Testis (tissue), 2 donors: ENCODE measurements at regions not wholly inside any gene's neighbourhood (a gene's known extent, or its start where the extent isn't known, plus 50 kb on each side); places are given as distances from the start of the nearest gene placed in this dataset.
"Not testable (repeated sequence)": the region's sequence is repeated elsewhere in the genome, so short reads cannot be mapped to it uniquely, and the experiment has no call there.

Source experiments
- DNase-seq: peaks from one replicate; pipeline ENCODE4 v3.0.0-alpha.2; 2019
- H3K27ac ChIP-seq, 2 donors: fragments of 200-600 bp; sonication (generic); one replicate each; pipeline ENCODE4 v1.5.1; 2019
- H3K27me3 ChIP-seq: fragments of 200-600 bp; sonication (generic); one replicate; pipeline ENCODE4 v1.5.1; 2019
- H3K36me3 ChIP-seq: fragments of 200-600 bp; sonication (generic); one replicate; pipeline ENCODE4 v1.5.1; 2017; ENCODE audit warnings: low read depth; ENCODE audit errors: missing control alignments
- H3K4me1 ChIP-seq: fragments of 200-600 bp; sonication (generic); one replicate; pipeline ENCODE4 v1.5.1; 2019
- H3K4me3 ChIP-seq, 2 donors: fragments of 200-600 bp; sonication (generic); one replicate each; pipeline ENCODE4 v1.5.1; 2017 to 2019
- H3K9me3 ChIP-seq: fragments of 200-600 bp; sonication (generic); one replicate; pipeline ENCODE4 v1.5.1; 2017
- CTCF ChIP-seq, 3 experiments: fragments of 450-650 bp in 2 of 3; fragments of 200-600 bp in 1 of 3; sonication (generic) in 1 of 3; IDR thresholded peaks; one replicate each; pipeline ENCODE4 v1.5.1; 2016 to 2019; ENCODE audit warnings: antibody characterized with exemption in 3 of 3, mild to moderate bottlenecking in 2 of 3, moderate library complexity in 1 of 3
- POLR2A ChIP-seq: fragments of 450-650 bp; IDR thresholded peaks from one replicate; pipeline ENCODE4 v1.6.1; 2017; ENCODE audit warnings: antibody characterized with exemption, mild to moderate bottlenecking, moderate library complexity
- WGBS, 2 donors: methylation state at CpG; one replicate each; pipeline ENCODE4 v1.1.5; 2018; 5-methylcytosine and 5-hydroxymethylcytosine counted together
- intact Hi-C: fragments of 100-400 bp; cut with DNase I; formaldehyde crosslinking; loops from one replicate; pipeline ENCODE4 v1.15.1; 2023; ENCODE audit warnings: low total_unique reads

- intact Hi-C loops, result no loop called here
- Histone ChIP-seq H3K27ac (no peak overlapping the region), H3K27me3 (no peaks in the 10 kb centered on the region), H3K4me1 (no peaks in the 10 kb centered on the region), H3K36me3 (no peaks in the 10 kb centered on the region), H3K4me3 (no peak overlapping the region), H3K9me3 (no peaks in the 10 kb centered on the region)
- no peak for DNase-seq
- WGBS, 2 donors, result 35 to 43% methylated on average over 3 of the region's 3 CpGs
- no peak for TF ChIP-seq CTCF (IDR thresholded peaks at IDR 0.05)
- no peak for TF ChIP-seq POLR2A
These were observed 128.1 kb downstream of the IER5 start for GRCh38 chr1:181216591-181216994.

GRCh38 chr1:181219938-181220337 is 131.4 kb downstream of the IER5 start:
- Histone ChIP-seq H3K27me3 (no peaks in the 10 kb centered on the region), H3K4me3 (no peak overlapping the region), H3K27ac (no peak overlapping the region), H3K4me1 (no peaks in the 10 kb centered on the region), H3K36me3 (no peaks in the 10 kb centered on the region), H3K9me3 (no peaks in the 10 kb centered on the region)
- TF ChIP-seq POLR2A, result no peak
- TF ChIP-seq CTCF (IDR thresholded peaks at IDR 0.05), result no peak
- intact Hi-C loops, result no loop called here
- no peak for DNase-seq
- 86 to 87% methylated on average over 4 of the region's 4 CpGs for WGBS, 2 donors

GRCh38 chr1:181221078-181221477 is 132.6 kb downstream of the IER5 start:
- H3K27ac ChIP-seq, result no peak overlapping the region
- no peaks in the 10 kb centered on the region for H3K36me3 ChIP-seq
- H3K4me3 ChIP-seq, result no peak overlapping the region
- H3K4me1 ChIP-seq, result no peaks in the 10 kb centered on the region
- no peaks in the 10 kb centered on the region for H3K27me3 ChIP-seq
- DNase-seq, result no peak
- intact Hi-C loops, result no loop called here
- no peaks in the 10 kb centered on the region for H3K9me3 ChIP-seq
- 53 to 72% methylated on average over 5 of the region's 5 CpGs for WGBS, 2 donors
- no peak for TF ChIP-seq CTCF (IDR thresholded peaks at IDR 0.05)
- TF ChIP-seq POLR2A, result no peak

GRCh38 chr1:181222972-181223505 is 134.5 kb downstream of the IER5 start:
- WGBS, 2 donors, result 83 to 84% methylated on average over 6 to 7 of the region's 7 CpGs
- no peaks in the 10 kb centered on the region for H3K27me3 ChIP-seq
- H3K9me3 ChIP-seq, result no peaks in the 10 kb centered on the region
- no peak for DNase-seq
- TF ChIP-seq CTCF (IDR thresholded peaks at IDR 0.05), result no peak
- H3K36me3 ChIP-seq, result no peaks in the 10 kb centered on the region
- H3K4me3 ChIP-seq, result no peak overlapping the region
- no peaks in the 10 kb centered on the region for H3K4me1 ChIP-seq
- H3K27ac ChIP-seq, result no peak overlapping the region
- intact Hi-C loops, result no loop called here

GRCh38 chr1:181226728-181227127 is 138.2 kb downstream of the IER5 start:
- H3K4me3 ChIP-seq, H3K36me3 ChIP-seq, DNase-seq, H3K27ac ChIP-seq, H3K27me3 ChIP-seq, H3K4me1 ChIP-seq, H3K9me3 ChIP-seq, intact Hi-C loops: not testable (repeated sequence)
- 93 to 100% methylated on average over 3 of the region's 4 CpGs for WGBS, 2 donors
